Fibroblast of skin of back (primary cell): ENCODE measurements at regions not wholly inside any gene's neighbourhood (a gene's known extent, or its start where the extent isn't known, plus 50 kb on each side); places are given as distances from the start of the nearest gene placed in this dataset.

Experiments
- DNase-seq: peaks from one replicate; pipeline ENCODE4 v3.0.0-alpha.2; 2013

- DNase-seq: no peak
Measured at GRCh38 chr12:66043035-66043434, 87.5 kb downstream of the LLPH start.

- DNase-seq: no peak
Measured at GRCh38 chr12:66041651-66042363, 88.7 kb downstream of the LLPH start.

- peak; percentile 100 for DNase-seq
Measured at GRCh38 chr12:66036317-66036716, 94.2 kb downstream of the LLPH start.

GRCh38 chr12:66035288-66035966, 95.1 kb downstream of the LLPH start:
- DNase-seq: peak; percentile 84

GRCh38 chr12:66033151-66033550, 97.4 kb downstream of the LLPH start:
- DNase-seq: no peak

- no peak for DNase-seq
Measured at GRCh38 chr12:66032739-66033138, 97.8 kb downstream of the LLPH start.

- no peak for DNase-seq
Measured at GRCh38 chr12:66030217-66030781, 100.3 kb downstream of the LLPH start.

GRCh38 chr12:66028390-66028789, 102.2 kb downstream of the LLPH start:
- no peak for DNase-seq

GRCh38 chr12:66025477-66025876, 105.1 kb downstream of the LLPH start:
- peak; percentile 34 for DNase-seq

GRCh38 chr12:66024949-66025348, 105.6 kb downstream of the LLPH start:
- DNase-seq: no peak

GRCh38 chr12:66020481-66020880, 110.1 kb downstream of the LLPH start:
- DNase-seq: no peak

- peak; percentile 62 for DNase-seq
Measured at GRCh38 chr12:66017736-66018135, 112.8 kb downstream of the LLPH start.
